NCI-H2196 treated with DMSO at 0.1 percent for 48 hours (cell line): ENCODE measurements at regions not wholly inside any gene's neighbourhood (a gene's known extent, or its start where the extent isn't known, plus 50 kb on each side); places are given as distances from the start of the nearest gene placed in this dataset.

Experiments used
- DNase-seq: peaks from one replicate; lab custom pipeline; 2025; ENCODE audit not compliant: unreplicated experiment; lab: John Stamatoyannopoulos, UW

DNA sequence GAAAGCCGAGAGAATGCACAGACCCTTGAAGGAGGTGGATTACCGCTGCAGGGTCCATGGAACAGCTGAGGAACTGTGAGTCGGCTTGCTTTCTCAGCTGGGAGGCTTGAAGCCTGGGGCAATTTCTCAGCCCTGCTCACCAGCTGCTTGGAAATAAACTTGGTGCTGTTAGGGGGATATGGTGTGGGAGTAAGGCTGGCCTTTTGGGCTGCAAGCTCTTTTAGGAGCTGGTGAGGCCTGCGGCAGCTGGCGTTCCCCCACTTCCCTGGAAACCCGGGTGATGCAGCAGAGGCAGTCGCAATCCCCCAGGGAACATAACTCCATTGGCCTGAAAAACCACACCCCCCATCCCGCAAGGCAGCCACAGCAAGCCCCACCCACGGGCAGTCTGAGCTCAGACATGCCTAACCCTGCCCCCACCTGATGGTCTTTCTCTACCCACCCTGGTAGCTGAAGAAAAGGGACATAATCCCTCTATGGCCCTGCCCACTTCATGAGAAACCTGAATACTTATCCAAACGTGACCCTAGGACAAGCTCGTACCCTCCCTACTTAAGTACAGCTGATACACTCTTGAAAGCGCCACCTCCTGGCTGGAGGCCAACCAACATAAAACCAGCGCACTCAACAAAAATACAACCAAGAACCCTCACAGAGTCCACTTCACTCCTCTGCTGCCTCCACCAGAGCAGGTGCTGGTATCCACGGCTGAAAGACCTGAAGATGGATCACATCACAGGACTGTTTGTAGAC, 1995.8 kb downstream of the NCAM2 start:
- peak; percentile 11 for DNase-seq

DNA sequence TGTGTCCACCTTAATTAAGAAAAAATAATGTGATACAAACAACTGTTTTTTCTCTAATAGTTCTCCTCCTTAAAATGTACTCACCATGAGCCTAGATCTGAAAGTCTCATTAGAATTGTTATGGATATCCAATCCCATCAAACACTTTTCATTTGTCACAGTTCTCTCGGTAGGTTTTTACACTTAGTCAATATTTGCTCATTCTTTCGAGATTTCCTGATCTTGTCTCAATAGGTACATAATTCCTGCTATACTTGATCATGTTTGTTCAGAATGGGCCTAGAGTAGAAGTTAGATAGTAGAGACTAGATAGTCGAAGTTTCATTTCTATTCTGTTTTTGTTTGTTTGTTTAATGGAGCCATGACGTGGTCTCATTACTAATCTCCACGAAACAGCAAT, 2005.7 kb downstream of the NCAM2 start:
- DNase-seq = no peak

DNA sequence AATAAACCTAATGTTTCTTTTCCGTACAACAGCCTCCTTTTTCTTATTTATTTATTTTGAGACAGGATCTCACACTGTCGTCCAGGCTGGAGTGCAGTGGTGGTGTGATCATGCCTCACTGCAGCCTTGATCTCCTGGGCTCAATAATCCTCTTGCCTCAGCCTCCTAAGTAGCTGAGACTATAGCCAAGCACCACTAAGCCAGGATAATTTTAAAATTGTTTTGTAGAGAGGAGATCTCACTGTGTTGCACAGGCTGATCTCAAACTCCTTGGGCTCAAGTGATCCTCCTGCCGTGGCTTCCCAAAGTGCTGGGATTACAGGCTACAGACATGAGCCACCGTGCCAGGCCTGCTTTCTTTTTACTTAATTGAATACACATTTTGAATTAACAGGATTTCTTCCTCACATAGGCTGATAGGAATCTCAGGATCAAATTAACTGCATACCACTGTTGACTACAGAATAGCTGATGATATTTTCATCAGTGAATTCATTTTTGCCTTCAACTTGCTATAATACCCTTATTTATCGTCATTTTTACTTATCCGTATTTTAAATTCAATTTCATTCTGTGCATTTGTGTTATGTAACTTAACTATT, 2010.5 kb downstream of the NCAM2 start:
- DNase-seq = no peak

DNA sequence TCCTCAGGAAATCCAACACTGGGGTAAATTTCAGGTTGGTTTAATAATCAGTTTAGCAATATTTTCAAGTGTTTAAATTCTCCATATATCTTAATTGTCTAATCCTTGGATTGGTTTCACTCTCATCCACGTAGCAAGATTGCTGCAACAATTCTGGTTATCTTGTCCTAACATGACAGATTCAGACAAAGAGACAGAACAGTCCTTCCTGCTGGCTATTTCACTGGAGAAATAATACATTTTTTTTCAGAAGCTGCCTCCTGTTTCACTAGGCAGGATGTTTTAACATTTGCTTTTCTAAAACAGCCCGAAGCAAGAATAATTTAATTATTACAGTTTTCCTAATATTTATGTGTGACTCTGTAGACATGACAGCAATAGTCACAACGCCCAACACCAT, 2011.2 kb downstream of the NCAM2 start:
- no peak for DNase-seq

DNA sequence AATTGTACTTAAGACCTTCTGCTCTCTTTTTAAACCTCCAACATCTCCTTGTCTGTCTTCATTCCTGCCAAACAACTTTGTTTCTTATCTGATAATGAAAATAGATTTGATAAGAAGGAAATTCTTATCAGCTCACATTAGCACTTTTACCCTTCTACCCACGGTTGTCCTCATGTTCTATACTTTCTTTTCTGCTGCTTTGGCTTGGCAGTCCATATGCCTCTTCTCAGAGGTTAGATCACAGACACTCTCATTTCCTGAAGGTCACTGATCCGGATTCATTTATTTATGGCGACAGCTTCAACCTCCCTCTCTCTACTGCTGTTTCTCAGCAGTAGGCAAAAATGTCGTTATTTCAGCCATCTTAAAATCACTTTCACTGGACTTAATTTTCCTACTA, 2015.8 kb downstream of the NCAM2 start:
- DNase-seq = no peak

DNA sequence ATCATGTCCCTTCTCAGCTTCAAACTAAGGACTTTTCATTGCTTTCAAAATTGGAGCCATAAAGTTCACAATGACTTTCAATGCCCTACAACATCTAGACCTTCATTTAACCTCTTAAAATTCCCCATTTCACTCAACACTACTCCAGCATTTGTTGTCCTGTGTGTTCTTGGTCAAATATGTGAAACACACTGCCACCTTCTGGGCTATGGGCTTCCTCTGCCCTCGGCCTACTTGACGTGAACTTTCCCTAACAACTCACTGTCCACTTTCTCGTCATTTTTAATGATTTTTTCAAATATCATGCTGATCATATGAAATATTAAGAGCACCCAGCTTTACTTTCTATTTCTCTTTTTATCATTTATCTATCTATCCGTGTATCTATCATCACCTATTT, 2018.4 kb downstream of the NCAM2 start:
- DNase-seq = no peak

DNA sequence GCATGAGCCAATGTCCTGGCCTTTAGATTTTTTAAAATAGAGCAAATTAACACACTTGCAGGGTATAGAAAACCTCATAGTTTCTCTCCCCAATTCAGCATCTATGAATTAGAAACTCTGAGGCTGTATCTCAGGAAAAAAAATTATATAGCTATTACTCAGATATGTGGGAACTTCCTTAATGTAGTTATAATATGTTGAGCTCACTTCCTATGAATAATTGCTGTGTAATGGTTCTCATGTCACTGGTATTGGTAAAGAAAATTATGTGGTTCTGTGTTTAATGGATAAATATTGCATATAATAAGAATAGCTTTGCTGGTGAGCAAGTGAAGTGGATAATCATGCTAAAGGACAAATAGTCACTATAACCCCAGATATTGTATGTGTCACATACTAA, 2019.8 kb downstream of the NCAM2 start:
- no peak for DNase-seq

DNA sequence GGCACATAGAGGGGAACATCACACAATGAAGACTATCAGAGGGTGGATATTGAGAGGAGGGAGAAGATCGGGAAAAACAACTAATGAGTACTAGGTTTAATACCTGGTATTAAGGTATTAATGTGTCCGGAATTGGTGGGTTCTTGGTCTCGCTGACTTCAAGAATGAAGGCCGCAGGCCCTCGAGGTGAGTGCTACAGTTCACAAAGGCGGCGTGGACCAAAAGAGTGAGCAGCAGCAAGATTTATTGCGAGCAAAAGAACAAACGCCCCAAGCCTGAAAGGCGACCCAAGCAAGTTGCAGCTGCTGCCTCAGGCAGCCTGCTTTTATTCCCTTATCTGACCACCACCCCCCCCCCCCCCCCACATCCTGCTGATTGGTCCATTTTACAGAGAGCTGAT, 2022.8 kb downstream of the NCAM2 start:
- no peak for DNase-seq

DNA sequence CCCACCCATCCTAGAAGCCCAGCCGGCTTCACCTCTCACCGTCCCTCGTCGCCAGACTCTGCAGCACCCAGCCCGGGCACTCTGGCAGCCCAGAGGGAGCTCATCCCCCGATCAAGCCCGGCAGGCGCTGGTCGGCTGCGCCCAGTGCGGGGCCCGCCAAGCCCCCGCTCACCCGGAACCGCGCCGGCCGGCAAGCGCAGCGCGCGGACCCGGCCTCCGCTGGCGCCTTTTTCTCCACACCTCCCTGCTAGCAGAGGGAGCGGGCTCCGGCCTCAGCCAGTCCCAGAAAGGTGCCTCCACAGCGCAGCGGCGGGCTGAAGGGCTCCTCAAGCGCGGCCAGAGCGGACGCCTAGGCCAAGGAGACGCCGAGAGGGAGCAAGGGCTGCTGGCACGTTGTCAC, 2023.3 kb downstream of the NCAM2 start:
- no peak for DNase-seq

DNA sequence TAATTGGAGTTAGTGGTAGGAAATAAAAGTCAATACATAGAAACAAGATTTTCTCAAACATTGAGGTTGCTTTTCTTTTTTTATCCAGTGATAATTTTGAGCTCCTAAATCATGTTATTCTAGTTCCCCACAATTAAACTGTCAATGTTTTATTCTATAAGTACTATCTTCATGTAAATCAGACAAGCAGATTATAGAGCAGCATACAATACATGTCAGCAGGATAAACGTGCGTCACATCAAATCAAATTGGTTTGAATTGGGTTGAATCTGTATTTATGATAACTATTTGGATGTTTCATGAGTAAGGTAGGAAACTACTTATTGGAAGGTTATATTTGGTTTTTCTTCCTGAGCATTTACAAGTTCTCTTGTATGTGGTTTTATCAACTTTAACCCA, 2028.7 kb downstream of the NCAM2 start:
- DNase-seq = no peak

DNA sequence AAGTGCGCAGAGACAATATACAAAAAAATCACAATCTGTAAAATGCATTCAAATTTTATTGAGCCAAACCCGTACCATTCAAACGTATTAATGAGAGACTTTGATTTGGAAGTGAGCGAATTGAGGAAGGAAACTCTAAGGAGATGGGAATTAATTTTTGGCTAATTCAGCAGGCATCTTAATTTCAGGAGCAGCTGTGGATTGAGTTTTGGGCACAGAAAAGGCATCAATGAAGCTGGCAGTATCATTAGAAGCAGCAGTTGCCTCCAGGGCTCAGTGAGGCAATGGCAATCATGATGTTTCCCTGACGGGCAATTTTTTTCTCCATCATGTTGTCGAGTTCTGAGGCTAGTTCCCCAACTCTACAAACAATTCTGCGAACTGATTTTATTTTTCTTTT, 2041.6 kb downstream of the NCAM2 start:
- no peak for DNase-seq

DNA sequence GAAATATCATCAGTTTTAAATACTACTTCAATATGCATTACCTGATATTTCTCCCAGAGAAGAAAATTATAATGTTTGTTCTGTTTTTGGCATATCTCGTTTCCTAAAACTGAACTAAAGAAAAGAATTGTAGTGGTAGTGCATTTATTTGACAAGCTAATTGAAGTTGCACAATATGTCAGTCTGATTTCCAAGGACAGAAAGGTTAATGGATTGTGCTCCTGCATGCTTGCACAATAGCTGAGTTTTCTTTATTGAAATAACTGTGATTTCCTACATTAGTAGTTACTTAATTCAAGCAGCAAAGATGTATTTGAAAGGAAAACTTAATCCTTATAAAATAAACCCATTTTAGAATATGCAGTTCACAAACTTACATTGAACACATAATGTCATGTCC, 2047.7 kb downstream of the NCAM2 start:
- no peak for DNase-seq

DNA sequence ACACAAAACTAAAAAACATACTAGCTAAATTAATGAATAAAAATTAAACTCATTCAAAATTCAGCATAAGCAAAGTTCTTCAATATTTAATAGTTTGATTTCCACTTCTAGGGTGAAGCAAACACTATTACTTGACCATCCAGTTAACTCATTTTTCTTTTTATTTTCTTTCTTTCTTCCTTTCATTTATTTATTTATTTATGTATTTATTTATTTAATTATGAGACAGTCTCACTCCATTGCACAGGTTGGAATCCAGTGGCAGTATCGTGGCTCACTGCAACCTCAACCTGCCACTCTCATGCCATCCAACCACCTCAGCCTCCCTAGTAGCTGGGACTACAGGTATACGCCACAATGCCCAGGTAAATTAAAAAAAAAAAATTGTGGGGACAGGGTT, 2069.5 kb downstream of the NCAM2 start:
- DNase-seq = no peak

DNA sequence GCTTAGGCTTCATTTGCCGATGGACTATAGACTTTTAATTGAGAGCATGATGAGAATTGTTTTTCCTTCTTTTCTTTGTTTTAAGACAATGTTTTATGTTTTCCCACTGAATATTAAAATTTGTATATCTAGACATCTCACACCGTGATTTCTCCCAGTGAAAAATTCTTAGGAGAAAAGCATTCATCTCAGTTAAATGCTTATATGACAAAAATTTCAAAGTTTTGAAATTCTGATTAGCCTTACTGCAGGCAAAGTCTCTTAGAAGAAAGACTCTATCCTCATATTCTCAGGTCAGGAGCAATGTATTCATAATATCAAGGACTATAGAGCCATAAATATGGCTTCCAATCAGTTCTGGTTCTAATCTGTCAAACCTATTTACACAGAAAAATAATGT, 2085.0 kb downstream of the NCAM2 start:
- DNase-seq = no peak

DNA sequence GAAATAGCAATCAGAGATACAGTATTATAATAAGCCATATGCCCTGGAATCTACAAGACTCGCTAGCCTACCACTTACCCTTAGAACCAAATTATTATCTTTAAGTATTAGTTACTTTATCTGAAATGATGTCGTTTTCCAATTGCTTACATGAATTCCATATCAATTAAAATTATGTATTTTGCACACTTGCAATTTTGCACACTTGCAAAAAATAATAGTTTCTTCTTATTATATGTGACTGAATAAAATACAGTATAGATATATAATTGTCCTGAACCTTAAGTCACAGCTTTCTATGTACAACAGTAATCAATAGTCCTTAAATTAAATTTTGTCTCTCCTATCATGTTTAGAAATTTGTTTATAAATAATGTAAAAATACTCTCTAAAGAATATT, 2095.1 kb downstream of the NCAM2 start:
- DNase-seq = no peak

DNA sequence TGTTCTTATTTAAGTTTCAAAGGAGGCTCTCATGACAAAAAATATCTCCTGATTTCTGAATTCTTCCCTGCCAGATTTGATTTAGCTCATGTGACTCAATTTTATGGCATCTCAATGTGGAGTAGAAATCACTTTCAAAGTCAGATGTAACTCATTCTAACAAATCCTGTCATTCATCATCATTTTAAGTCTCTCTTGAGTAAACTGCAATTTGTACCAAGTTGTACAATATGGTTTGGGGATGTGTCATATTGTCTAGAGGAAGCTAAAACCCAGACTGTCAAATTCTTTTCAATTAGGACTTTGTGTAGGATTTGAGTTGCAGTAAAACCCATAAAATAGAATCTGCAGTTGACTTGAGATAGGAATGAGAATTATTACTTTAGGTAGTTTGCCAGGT, 2101.0 kb downstream of the NCAM2 start:
- DNase-seq = no peak

DNA sequence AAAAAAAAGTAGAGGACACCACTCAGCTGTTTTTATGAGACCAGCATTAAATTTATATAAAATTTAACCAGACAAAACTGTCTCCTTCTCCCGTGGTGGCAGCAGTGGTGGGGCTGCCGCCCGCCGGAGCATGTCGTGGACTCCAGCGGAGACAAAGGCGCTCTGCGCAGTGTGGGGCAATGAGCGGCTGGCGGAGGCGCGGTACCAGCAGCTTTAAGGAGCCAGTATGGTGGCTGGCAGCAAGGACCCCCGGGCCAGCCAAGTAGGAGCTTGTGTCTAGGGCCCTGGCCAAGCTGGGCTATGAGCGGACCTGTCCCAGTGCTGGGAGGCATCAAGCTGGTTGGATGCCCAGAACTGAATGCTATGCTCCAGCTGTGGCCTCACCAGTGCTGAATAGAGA, 2102.9 kb downstream of the NCAM2 start:
- DNase-seq = no peak

DNA sequence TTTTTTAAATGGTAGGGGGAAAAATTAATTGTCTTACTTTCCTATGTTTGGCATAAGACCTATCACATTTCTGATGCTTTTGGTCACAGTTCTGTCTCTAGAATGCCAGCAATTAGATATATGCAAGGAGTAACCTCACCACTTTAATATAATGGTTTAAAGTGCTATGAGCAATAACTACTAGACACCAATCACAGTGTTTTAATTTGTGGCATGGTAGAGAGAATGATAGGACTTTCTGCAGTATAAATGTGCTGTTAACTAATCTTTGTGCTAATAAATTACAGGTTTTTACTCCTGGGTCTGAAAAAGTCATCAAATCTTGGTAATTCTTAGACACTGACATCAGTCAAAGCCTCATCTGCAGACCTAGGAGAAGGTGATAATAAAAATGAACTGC, 2110.3 kb downstream of the NCAM2 start:
- no peak for DNase-seq

DNA sequence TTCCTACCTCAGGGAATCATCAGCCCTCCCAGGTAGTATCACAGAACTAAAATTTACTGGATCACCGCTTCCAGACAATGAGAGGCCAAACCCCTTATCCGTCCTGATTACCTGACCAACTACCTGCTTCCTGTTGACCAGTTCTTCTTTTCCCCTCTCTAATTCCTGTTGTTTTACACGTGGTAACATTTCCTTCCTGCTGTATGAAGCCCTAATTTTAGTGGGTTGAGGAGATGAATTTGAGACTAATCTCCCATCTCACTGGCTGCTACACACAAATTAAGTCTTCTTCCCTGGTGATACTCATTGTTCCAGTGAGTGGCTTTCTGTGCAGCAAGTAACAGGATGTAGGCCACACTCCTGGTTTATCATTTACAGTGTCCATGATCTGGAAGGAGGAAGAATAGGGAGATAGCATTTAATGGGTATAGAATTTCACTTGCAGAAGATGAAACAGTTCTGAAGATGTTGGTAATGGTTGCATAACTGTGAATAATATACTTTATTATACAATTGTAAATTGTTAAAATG, 2112.9 kb downstream of the NCAM2 start:
- DNase-seq = no peak

DNA sequence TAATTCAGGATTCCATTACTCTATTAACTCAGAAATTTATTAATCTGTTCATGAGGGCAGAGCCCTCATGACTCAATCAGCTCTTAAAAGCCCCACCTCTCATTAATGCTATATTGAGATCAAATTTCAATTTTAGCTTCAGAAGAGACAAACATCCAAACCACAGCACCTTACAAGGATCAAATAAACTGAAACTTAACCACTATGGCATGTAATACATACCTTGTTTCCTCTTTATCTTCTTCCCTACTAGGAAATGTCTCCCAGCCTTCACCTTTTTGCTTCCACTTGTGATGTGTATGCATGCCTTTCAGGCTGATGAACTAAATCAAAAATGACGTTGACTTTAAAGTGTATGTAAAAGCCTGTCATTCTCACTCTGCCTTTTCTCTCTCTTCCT, 2121.3 kb downstream of the NCAM2 start:
- DNase-seq = no peak

DNA sequence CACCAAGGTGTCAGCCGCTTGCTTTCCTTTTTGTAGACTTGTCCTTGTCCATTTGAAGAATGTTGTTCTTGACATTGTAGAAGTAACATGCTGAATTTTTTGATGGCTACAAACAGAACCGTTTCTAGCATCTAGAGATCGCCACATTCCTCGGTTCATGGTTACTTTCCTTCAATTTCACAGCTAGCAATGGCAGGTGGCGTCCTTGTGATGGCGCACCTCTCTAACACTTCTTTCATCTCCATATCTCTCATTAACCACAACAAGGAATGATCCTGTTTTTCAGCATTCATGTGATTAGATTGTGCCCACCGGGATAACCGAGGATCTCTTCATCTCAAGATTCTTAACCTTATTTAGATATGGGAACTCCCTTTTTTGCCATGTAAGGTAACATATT, 2129.8 kb downstream of the NCAM2 start:
- no peak for DNase-seq

DNA sequence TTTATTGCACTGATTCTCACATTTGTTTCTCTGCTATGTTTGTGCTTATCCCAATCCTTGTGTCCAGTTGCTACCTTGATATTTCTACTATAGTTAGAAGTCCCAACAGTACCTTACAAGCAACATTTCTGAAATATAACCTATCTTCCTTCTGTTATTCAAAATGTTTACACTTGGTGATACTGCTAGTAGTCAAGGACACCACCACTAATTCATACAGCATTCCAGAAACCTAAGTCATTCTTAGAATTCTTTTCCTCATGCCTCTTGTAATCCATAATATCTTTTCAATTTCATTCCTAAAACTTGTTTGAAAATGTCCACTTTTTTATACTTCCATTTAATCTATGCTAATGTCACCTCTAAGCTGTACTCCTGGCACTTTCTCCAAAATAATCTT, 2132.1 kb downstream of the NCAM2 start:
- DNase-seq = no peak

DNA sequence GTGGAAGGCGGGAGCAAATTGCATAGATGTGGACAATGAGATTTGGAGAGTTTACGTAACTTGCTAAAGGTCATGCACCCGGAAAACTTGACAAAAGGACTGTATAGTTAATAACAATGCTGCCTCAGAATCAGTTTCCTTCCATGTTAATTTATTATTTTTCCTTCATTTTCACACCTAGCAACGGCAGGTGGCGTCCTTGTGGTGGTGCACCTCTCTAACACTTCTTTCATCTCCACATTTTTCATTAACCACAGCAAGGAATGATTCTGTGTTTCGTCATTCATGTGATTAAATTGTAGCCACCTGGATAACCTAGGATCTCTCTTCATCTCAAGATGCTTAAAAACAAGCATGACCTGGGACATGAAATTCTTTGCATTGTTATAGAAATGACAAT, 2133.0 kb downstream of the NCAM2 start:
- no peak for DNase-seq
